Lung (tissue), 11 donors: ENCODE measurements at regions not wholly inside any gene's neighbourhood (a gene's known extent, or its start where the extent isn't known, plus 50 kb on each side); places are given as distances from the start of the nearest gene placed in this dataset.

Source experiments
- ATAC-seq: fragments of 200-7000 bp; cut with Tn5 transposase; one replicate; pipeline ENCODE4 v1.9.1; 2020; ENCODE audit warnings: moderate number of reproducible peaks; ENCODE audit not compliant: insufficient read depth, low FRiP score
- DNase-seq, 3 donors: peaks; one replicate each; pipeline ENCODE4 v3.0.0-alpha.2; 2013 to 2017
- H3K27ac ChIP-seq, 2 donors: one replicate each; pipeline ENCODE4 v1.5.1; 2013; ENCODE audit warnings: mild to moderate bottlenecking in 2 of 2, moderate library complexity in 2 of 2, control low read depth in 1 of 2, inconsistent platforms in 1 of 2, low read depth in 1 of 2, low read length in 1 of 2
- H3K27me3 ChIP-seq, 3 donors: one replicate each; pipeline ENCODE4 v1.5.1; 2013; ENCODE audit warnings: low read length in 2 of 3; ENCODE audit not compliant: control insufficient read depth in 3 of 3, insufficient read depth in 3 of 3
- H3K36me3 ChIP-seq, 4 donors: one replicate each; pipeline ENCODE4 v1.5.1; 2013; ENCODE audit warnings: low read length in 4 of 4, mild to moderate bottlenecking in 1 of 4, moderate library complexity in 1 of 4; ENCODE audit not compliant: control insufficient read depth in 4 of 4, insufficient read depth in 4 of 4
- H3K4me1 ChIP-seq, 5 donors: one replicate each; pipeline ENCODE4 v1.5.1; 2013; ENCODE audit warnings: low read length in 5 of 5, mild to moderate bottlenecking in 2 of 5, moderate library complexity in 1 of 5; ENCODE audit not compliant: control insufficient read depth in 5 of 5, insufficient read depth in 5 of 5
- H3K4me3 ChIP-seq: one replicate; pipeline ENCODE4 v1.5.1; 2013; ENCODE audit warnings: mild to moderate bottlenecking, control low read depth, moderate library complexity
- H3K9ac ChIP-seq, 2 donors: one replicate each; pipeline ENCODE4 v1.5.1; 2013; ENCODE audit warnings: low read length in 2 of 2, control low read depth in 1 of 2; ENCODE audit not compliant: insufficient read depth in 1 of 2
- H3K9me3 ChIP-seq, 4 donors: one replicate each; pipeline ENCODE4 v1.5.1; 2013; ENCODE audit warnings: low read length in 3 of 4, mild to moderate bottlenecking in 1 of 4, moderate library complexity in 1 of 4; ENCODE audit not compliant: control insufficient read depth in 4 of 4, insufficient read depth in 3 of 4
- CTCF ChIP-seq: IDR thresholded peaks from 2 replicates; pipeline ENCODE4 v1.5.1; 2012; ENCODE audit warnings: mild to moderate bottlenecking; ENCODE audit errors: control extremely low read depth, extremely low read depth
- WGBS, 2 donors: extraction: QIAGEN DNeasy Blood & Tissue Kit; methylation state at CpG; one replicate each; pipeline ENCODE4 v1.1.7; 2013; 5-methylcytosine and 5-hydroxymethylcytosine counted together
- donor health status: control.
- donor health status: control.
- donor health status: Bipolar disorder and iron deficiency.
- donor health status: healthy.
- donor health status: DM: yes; HTN: yes; CAD: no.

- Histone ChIP-seq H3K36me3 (no peaks in the 10 kb centered on the region), H3K9ac (no peak overlapping the region), H3K4me3 (no peak overlapping the region), H3K27ac (no peak overlapping the region), H3K9me3 (no peaks in the 10 kb centered on the region), H3K27me3 (no peaks in the 10 kb centered on the region), H3K4me1 (peaks cover 3 to 14% (median 8%) of the 10 kb centered on the region in 5 donors)
- 91 to 95% methylated on average over 3 of the region's 3 CpGs for WGBS, 2 donors
- DNase-seq, result no peak
- ATAC-seq, result no peak
- no peak for TF ChIP-seq CTCF
These were observed 190.8 kb downstream of the FOXO1 start for GRCh38 chr13:40475617-40476016.

GRCh38 chr13:40476175-40476958, 190.1 kb downstream of the FOXO1 start:
- ATAC-seq (no peak), DNase-seq (peak in 1 of 3 donors; percentile 4)
- H3K4me1 ChIP-seq, result peaks cover 3 to 18% (median 8%) of the 10 kb centered on the region in 5 donors
- H3K9ac ChIP-seq, result no peak overlapping the region
- H3K27me3 ChIP-seq, result no peaks in the 10 kb centered on the region
- H3K4me3 ChIP-seq, result no peak overlapping the region
- no peak for TF ChIP-seq CTCF
- WGBS, 2 donors, result 51 to 76% methylated on average over 4 of the region's 4 CpGs
- no peaks in the 10 kb centered on the region for H3K36me3 ChIP-seq
- H3K9me3 ChIP-seq, result no peaks in the 10 kb centered on the region
- H3K27ac ChIP-seq, result peak overlapping the region in 1 of 2 donors; percentile 34

- ATAC-seq (peak; percentile 42), DNase-seq (peak; percentile 42 to 70 (median 43))
- 55 to 68% methylated on average over 17 of the region's 17 CpGs for WGBS, 2 donors
- no peak for TF ChIP-seq CTCF
- no peak overlapping the region for H3K4me3 ChIP-seq
- H3K27ac ChIP-seq, result peak overlapping the region; percentile 24 to 91
- no peaks in the 10 kb centered on the region for H3K27me3 ChIP-seq
- peaks cover 0 to 3% (median 0%) of the 10 kb centered on the region in 4 donors for H3K9me3 ChIP-seq
- peaks cover 3 to 18% (median 8%) of the 10 kb centered on the region in 5 donors for H3K4me1 ChIP-seq
- peak overlapping the region in 1 of 2 donors; percentile 50 for H3K9ac ChIP-seq
- no peaks in the 10 kb centered on the region for H3K36me3 ChIP-seq
These were observed 188.5 kb downstream of the FOXO1 start for GRCh38 chr13:40477623-40478608.
